ENCODE measurements at regions not wholly inside any gene's neighbourhood (a gene's known extent, or its start where the extent isn't known, plus 50 kb on each side); places are given as distances from the start of the nearest gene placed in this dataset.

GRCh38 chr7:16347066-16347826 is 74.1 kb downstream of the CRPPA start (continued):
- no peak for TF ChIP-seq REST (IDR thresholded peaks at IDR 0.05)
- no peak for TF ChIP-seq SP1 (IDR thresholded peaks at IDR 0.05)
- no peak for TF ChIP-seq FOXA2 (IDR thresholded peaks at IDR 0.05)
- no peak for TF ChIP-seq GABPA (IDR thresholded peaks at IDR 0.05 in 1 of 2, conservative IDR thresholded peaks at IDR 0.05 in 1 of 2)
- no peak for TF ChIP-seq CTCF (IDR thresholded peaks at IDR 0.05; ENCODE audit: low read depth, low read length, missing input control)
- no peak for TF ChIP-seq RAD21 (IDR thresholded peaks at IDR 0.05)
- TF ChIP-seq FOXA1 (IDR thresholded peaks at IDR 0.05) = no peak

- Histone ChIP-seq H3K4me1 (ENCODE audit: control insufficient read depth in 4 of 4, insufficient read depth in 4 of 4, low read length in 3 of 4) (no peaks in the 10 kb centered on the region), H3K9ac (ENCODE audit: low read depth in 1 of 2, low read length in 2 of 2) (no peak overlapping the region), H3K27me3 (ENCODE audit: control insufficient read depth in 4 of 4, insufficient read depth in 4 of 4, low read length in 3 of 4) (no peaks in the 10 kb centered on the region), H3K4me3 (ENCODE audit: low read depth in 1 of 3, low read length in 3 of 3) (no peak overlapping the region), H3K9me3 (ENCODE audit: control insufficient read depth in 4 of 4, low read length in 3 of 4) (peaks cover 0 to 9% (median 3%) of the 10 kb centered on the region in 4 donors), H3K36me3 (ENCODE audit: control insufficient read depth in 4 of 4, insufficient read depth in 3 of 4, low read depth in 1 of 4, low read length in 3 of 4) (no peaks in the 10 kb centered on the region), H3K27ac (ENCODE audit: low read depth in 1 of 2, low read length in 2 of 2) (no peak overlapping the region)
- WGBS = 82% methylated on average over 5 of the region's 5 CpGs
- no peak for DNase-seq (ENCODE audit: low spot score)
- TF ChIP-seq MAX (IDR thresholded peaks at IDR 0.05) (no peak), GABPA (IDR thresholded peaks at IDR 0.05 in 1 of 2, conservative IDR thresholded peaks at IDR 0.05 in 1 of 2) (no peak), JUND (IDR thresholded peaks at IDR 0.05) (no peak), HNF4A (conservative IDR thresholded peaks at IDR 0.05) (no peak), ZBTB33 (IDR thresholded peaks at IDR 0.05) (no peak), REST (IDR thresholded peaks at IDR 0.05) (no peak), HNF4G (IDR thresholded peaks at IDR 0.05) (no peak), SP1 (IDR thresholded peaks at IDR 0.05) (no peak), ATF3 (IDR thresholded peaks at IDR 0.05) (no peak), NR2F2 (IDR thresholded peaks at IDR 0.05) (no peak), CTCF (IDR thresholded peaks at IDR 0.05; ENCODE audit: low read depth, low read length, missing input control) (no peak), EGR1 (IDR thresholded peaks at IDR 0.05; ENCODE audit: low read depth in 2 of 2) (no peak), FOXA1 (IDR thresholded peaks at IDR 0.05) (no peak), RXRA (IDR thresholded peaks at IDR 0.05) (no peak), TAF1 (conservative IDR thresholded peaks at IDR 0.05) (no peak), YY1 (IDR thresholded peaks at IDR 0.05) (no peak)
Observed at GRCh38 chr7:16345979-16346958, 75.1 kb downstream of the CRPPA start.

All from liver (tissue), 8 donors.